OCI-LY3 (cell line): ENCODE measurements at regions not wholly inside any gene's neighbourhood (a gene's known extent, or its start where the extent isn't known, plus 50 kb on each side); places are given as distances from the start of the nearest gene placed in this dataset.
A peak's percentile ranks its signal among the peaks of the same experiment; 100 is the strongest.

Experiments used
- H2AFZ ChIP-seq: fragments of 200-600, 300-600 bp; shearing (Covaris generic); 2 replicates; pipeline ENCODE4 v1.6.0; 2014; ENCODE audit warnings: antibody characterized with exemption, low read depth, low read length
- H3K27ac ChIP-seq: fragments of 200-600, 300-600 bp; sonication (generic); 2 replicates; pipeline ENCODE4 v1.5.1; 2014; ENCODE audit warnings: mild to moderate bottlenecking, low read length, moderate library complexity, mixed read lengths
- H3K27me3 ChIP-seq: fragments of 200-600, 300-600 bp; sonication (generic); 2 replicates; pipeline ENCODE4 v1.6.1; 2014; ENCODE audit warnings: low read depth, low read length, mixed read lengths
- H3K36me3 ChIP-seq: fragments of 200-600, 300-600 bp; sonication (generic); replicated peaks from 2 replicates; pipeline ENCODE3; 2014; ENCODE audit warnings: low read depth, low read length, mixed read lengths
- H3K4me1 ChIP-seq: fragments of 300-600, 200-600 bp; sonication (generic); 2 replicates; pipeline ENCODE4 v1.6.1; 2014; ENCODE audit warnings: low read length, mixed read lengths
- H3K4me2 ChIP-seq: fragments of 200-600, 300-600 bp; sonication (generic); 2 replicates; pipeline ENCODE4 v1.6.1; 2014; ENCODE audit warnings: low read length, mixed read lengths
- H3K4me3 ChIP-seq: fragments of 300-600, 200-600 bp; sonication (generic); 2 replicates; pipeline ENCODE4 v1.5.1; 2014; ENCODE audit warnings: antibody characterized with exemption, mild to moderate bottlenecking, low read length, moderate library complexity
- H3K79me2 ChIP-seq: fragments of 300-600, 200-600 bp; shearing (Covaris generic); 2 replicates; pipeline ENCODE4 v1.6.1; 2014; ENCODE audit warnings: mild to moderate bottlenecking, low read length, mixed read lengths
- H3K9ac ChIP-seq: fragments of 300-600, 200-600 bp; shearing (Covaris generic); 2 replicates; pipeline ENCODE4 v1.6.0; 2014; ENCODE audit warnings: mild to moderate bottlenecking, low read length, moderate library complexity
- H3K9me3 ChIP-seq: fragments of 200-600, 300-600 bp; shearing (Covaris generic); 2 replicates; pipeline ENCODE4 v1.6.1; 2014; ENCODE audit warnings: low read length, mixed read lengths; ENCODE audit not compliant: insufficient read depth
- H4K20me1 ChIP-seq: fragments of 200-600, 300-600 bp; sonication (generic); 2 replicates; pipeline ENCODE4 v1.6.1; 2016; ENCODE audit warnings: low read length, mixed read lengths; ENCODE audit not compliant: insufficient read depth
- CTCF ChIP-seq: fragments of 200-600, 300-600 bp; sonication (generic); IDR thresholded peaks from 2 replicates; pipeline ENCODE4 v1.5.1; 2014; ENCODE audit warnings: antibody characterized with exemption, low read length, low read depth
- EZH2phosphoT487 ChIP-seq: fragments of 200-600 bp; shearing (Covaris generic); IDR thresholded peaks from 2 replicates; pipeline ENCODE4 v1.6.1; 2018; ENCODE audit warnings: antibody characterized with exemption, mixed run types, low read depth

DNA sequence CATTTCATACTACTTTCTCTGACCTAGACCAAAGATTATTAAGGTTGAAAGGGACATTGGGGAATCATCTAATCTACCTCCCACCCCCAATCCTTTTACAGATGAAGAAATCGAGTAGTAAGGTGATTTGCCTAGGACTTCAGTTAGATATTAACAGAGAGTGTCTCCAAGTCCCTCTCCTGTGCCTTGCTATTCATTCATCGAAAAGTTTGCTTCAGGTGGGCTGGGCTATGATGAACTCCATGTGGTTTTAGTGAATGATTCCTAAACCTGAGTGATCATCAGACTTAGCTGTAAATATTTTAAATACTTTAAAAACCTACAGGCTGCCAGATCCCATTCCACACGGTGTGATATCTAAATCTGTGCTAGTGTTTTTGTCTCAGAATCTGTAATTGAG is 259.4 kb upstream of the SORCS1 start:
- Histone ChIP-seq H3K4me1 (peaks cover 97% of the 10 kb centered on the region), H3K27me3 (no peaks in the 10 kb centered on the region), H2AFZ (no peak overlapping the region), H3K27ac (peak overlapping the region; percentile 100), H3K9me3 (no peaks in the 10 kb centered on the region), H3K9ac (peak overlapping the region; percentile 98), H3K4me3 (peak overlapping the region; percentile 52), H3K79me2 (no peaks in the 10 kb centered on the region), H4K20me1 (no peaks in the 10 kb centered on the region), H3K36me3 (no peaks in the 10 kb centered on the region), H3K4me2 (peak overlapping the region; percentile 85)
- no peak for TF ChIP-seq EZH2phosphoT487
- no peak for TF ChIP-seq CTCF

- H3K27ac ChIP-seq, result peak overlapping the region; percentile 100
- peak overlapping the region; percentile 98 for H3K9ac ChIP-seq
- H3K27me3 ChIP-seq, result no peaks in the 10 kb centered on the region
- peak overlapping the region; percentile 24; the same call in 1 of the 2 replicates for H2AFZ ChIP-seq
- no peaks in the 10 kb centered on the region for H3K9me3 ChIP-seq
- H3K79me2 ChIP-seq, result no peaks in the 10 kb centered on the region
- TF ChIP-seq CTCF, result no peak
- TF ChIP-seq EZH2phosphoT487, result no peak
- H3K4me2 ChIP-seq, result peak overlapping the region; percentile 85
- no peaks in the 10 kb centered on the region for H4K20me1 ChIP-seq
- peak overlapping the region; percentile 16; the same call in 1 of the 2 replicates for H3K4me3 ChIP-seq
- no peaks in the 10 kb centered on the region for H3K36me3 ChIP-seq
- peaks cover 97% of the 10 kb centered on the region for H3K4me1 ChIP-seq
Observed at GRCh38 chr10:107422681-107423080, 258.2 kb upstream of the SORCS1 start.

GRCh38 chr10:107420196-107420595 is 255.7 kb upstream of the SORCS1 start:
- Histone ChIP-seq H3K27me3 (no peaks in the 10 kb centered on the region), H3K27ac (peak overlapping the region; percentile 99; the same call in 1 of the 2 replicates), H3K4me2 (no peak overlapping the region), H3K79me2 (no peaks in the 10 kb centered on the region), H3K9ac (no peak overlapping the region), H4K20me1 (no peaks in the 10 kb centered on the region), H3K9me3 (no peaks in the 10 kb centered on the region), H3K4me1 (peaks cover 97% of the 10 kb centered on the region), H3K4me3 (no peak overlapping the region), H2AFZ (no peak overlapping the region), H3K36me3 (no peaks in the 10 kb centered on the region)
- TF ChIP-seq EZH2phosphoT487 (no peak), CTCF (no peak)

DNA sequence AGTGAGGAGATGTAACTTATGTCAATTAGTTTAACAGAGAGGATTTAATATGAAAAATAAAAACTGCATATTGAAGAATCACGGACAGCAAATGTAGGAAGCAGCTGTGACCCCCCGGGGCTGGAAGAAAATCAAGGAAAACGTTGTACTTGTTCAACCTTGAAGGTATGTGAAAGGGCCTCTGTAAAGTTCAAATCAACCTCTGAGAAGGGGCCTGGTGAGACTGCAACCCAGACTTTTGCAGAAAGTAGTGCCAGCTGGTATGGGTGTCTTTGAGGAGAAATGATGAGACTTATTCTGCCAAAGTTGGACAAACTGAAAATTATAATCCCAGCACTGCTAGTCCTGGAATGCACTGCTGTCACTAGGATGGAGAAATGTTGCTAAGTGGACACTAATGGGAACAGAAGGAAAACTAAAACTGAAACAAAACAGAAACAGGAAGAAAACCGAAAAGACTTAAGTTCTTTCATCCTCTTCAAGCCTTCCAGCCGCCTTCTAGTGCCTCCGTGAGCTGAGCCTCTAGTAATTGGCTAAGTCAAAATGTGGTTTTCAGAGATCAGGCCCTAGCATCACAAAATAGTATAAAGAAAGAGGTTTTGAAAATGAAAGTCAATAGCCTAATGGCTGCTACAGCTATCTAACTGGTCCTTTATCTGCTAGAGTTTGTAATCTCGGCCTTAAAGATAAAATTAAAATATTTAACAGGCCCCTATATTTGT is 253.7 kb upstream of the SORCS1 start:
- Histone ChIP-seq H3K4me3 (peak overlapping the region; percentile 58), H3K27ac (peak overlapping the region; percentile 99), H3K36me3 (peaks cover 4% of the 10 kb centered on the region), H3K9me3 (no peaks in the 10 kb centered on the region), H2AFZ (peak overlapping the region; percentile 39), H3K79me2 (no peaks in the 10 kb centered on the region), H3K27me3 (no peaks in the 10 kb centered on the region), H3K4me2 (peak overlapping the region; percentile 77), H3K9ac (peak overlapping the region; percentile 73), H3K4me1 (peaks cover 92% of the 10 kb centered on the region), H4K20me1 (no peaks in the 10 kb centered on the region)
- TF ChIP-seq EZH2phosphoT487, result no peak
